ENCODE measurements at regions not wholly inside any gene's neighbourhood (a gene's known extent, or its start where the extent isn't known, plus 50 kb on each side); places are given as distances from the start of the nearest gene placed in this dataset.

DNA sequence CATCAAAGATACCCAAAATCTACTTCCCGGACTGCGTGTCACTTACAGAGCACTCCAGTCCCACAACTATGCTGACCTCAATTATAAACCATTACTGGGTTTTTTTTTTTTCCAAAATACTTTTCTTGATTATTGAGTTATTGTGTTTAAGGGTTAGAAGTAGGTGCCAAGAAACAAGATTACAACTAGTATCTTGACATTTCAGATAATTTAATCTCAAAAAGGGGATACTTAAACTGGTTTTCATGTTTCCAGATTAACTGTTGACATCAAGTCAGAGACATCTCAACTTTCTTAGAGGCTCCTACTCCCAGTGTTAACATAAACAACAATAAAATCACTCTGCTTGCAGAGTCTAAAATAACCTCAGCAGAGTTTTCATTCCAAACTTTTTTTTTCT, 131.2 kb upstream of the ARID2 start:
- TF ChIP-seq, protein P1, sequence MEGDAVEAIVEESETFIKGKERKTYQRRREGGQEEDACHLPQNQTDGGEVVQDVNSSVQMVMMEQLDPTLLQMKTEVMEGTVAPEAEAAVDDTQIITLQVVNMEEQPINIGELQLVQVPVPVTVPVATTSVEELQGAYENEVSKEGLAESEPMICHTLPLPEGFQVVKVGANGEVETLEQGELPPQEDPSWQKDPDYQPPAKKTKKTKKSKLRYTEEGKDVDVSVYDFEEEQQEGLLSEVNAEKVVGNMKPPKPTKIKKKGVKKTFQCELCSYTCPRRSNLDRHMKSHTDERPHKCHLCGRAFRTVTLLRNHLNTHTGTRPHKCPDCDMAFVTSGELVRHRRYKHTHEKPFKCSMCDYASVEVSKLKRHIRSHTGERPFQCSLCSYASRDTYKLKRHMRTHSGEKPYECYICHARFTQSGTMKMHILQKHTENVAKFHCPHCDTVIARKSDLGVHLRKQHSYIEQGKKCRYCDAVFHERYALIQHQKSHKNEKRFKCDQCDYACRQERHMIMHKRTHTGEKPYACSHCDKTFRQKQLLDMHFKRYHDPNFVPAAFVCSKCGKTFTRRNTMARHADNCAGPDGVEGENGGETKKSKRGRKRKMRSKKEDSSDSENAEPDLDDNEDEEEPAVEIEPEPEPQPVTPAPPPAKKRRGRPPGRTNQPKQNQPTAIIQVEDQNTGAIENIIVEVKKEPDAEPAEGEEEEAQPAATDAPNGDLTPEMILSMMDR (IDR thresholded peaks at IDR 0.05): no peak
- TF ChIP-seq POLR2A (IDR thresholded peaks at IDR 0.05) (no peak), EP300 (IDR thresholded peaks at IDR 0.05) (no peak)

All from tibial nerve (tissue), 4 donors.